ENCODE measurements at regions not wholly inside any gene's neighbourhood (a gene's known extent, or its start where the extent isn't known, plus 50 kb on each side); places are given as distances from the start of the nearest gene placed in this dataset.

GRCh38 chr18:30302181-30302580 is 740.4 kb downstream of the DSC3 start:
- Histone ChIP-seq H3K36me3 (no peaks in the 10 kb centered on the region), H3K4me3 (replicated peaks in 1 of 3) (no peak overlapping the region), H3K27me3 (no peaks in the 10 kb centered on the region), H3K4me1 (no peaks in the 10 kb centered on the region), H3K9me3 (no peaks in the 10 kb centered on the region), H3K27ac (no peak overlapping the region)
- no peak for DNase-seq
- intact Hi-C loops (cut with DNase I): no loop called here
- TF ChIP-seq CTCF (IDR thresholded peaks at IDR 0.05) (no peak), POLR2A (IDR thresholded peaks at IDR 0.05) (no peak)

GRCh38 chr18:30298769-30299168 is 743.8 kb downstream of the DSC3 start:
- H3K4me3 ChIP-seq (replicated peaks in 1 of 3): no peak overlapping the region
- no peak for TF ChIP-seq CTCF (IDR thresholded peaks at IDR 0.05)
- TF ChIP-seq POLR2A (IDR thresholded peaks at IDR 0.05): no peak
- intact Hi-C loops (cut with DNase I): no loop called here
- H3K27me3 ChIP-seq: no peaks in the 10 kb centered on the region
- no peaks in the 10 kb centered on the region for H3K9me3 ChIP-seq
- DNase-seq: no peak
- 85 to 87% methylated on average over 2 of the region's 2 CpGs for WGBS, 2 donors
- no peak overlapping the region for H3K27ac ChIP-seq
- no peaks in the 10 kb centered on the region for H3K36me3 ChIP-seq
- no peaks in the 10 kb centered on the region for H3K4me1 ChIP-seq

GRCh38 chr18:30288662-30289414 is 753.7 kb downstream of the DSC3 start:
- intact Hi-C loops (cut with DNase I): no loop called here
- Histone ChIP-seq H3K4me1 (no peaks in the 10 kb centered on the region), H3K4me3 (replicated peaks in 1 of 3) (no peak overlapping the region), H3K36me3 (no peaks in the 10 kb centered on the region), H3K27me3 (no peaks in the 10 kb centered on the region), H3K27ac (no peak overlapping the region), H3K9me3 (no peaks in the 10 kb centered on the region)
- DNase-seq: no peak
- TF ChIP-seq CTCF (IDR thresholded peaks at IDR 0.05): no peak
- TF ChIP-seq POLR2A (IDR thresholded peaks at IDR 0.05): no peak
- WGBS, 2 donors: 63 to 64% methylated on average over 6 of the region's 6 CpGs

GRCh38 chr18:30280861-30281470 is 761.6 kb downstream of the DSC3 start:
- 46 to 47% methylated on average over 5 of the region's 5 CpGs for WGBS, 2 donors
- H3K36me3 ChIP-seq: no peaks in the 10 kb centered on the region
- intact Hi-C loops (cut with DNase I): loop anchor here (5.0 kb wide), 1 partner anchor 409 kb away; no protein-coding TSS in a partner anchor
- TF ChIP-seq CTCF (IDR thresholded peaks at IDR 0.05) (peak; percentile 19 to 72 (median 56)), POLR2A (IDR thresholded peaks at IDR 0.05) (no peak)
- H3K27ac ChIP-seq: no peak overlapping the region
- no peak overlapping the region for H3K4me3 ChIP-seq (replicated peaks in 1 of 3)
- H3K27me3 ChIP-seq: no peaks in the 10 kb centered on the region
- DNase-seq: no peak
- H3K9me3 ChIP-seq: no peaks in the 10 kb centered on the region
- H3K4me1 ChIP-seq: no peaks in the 10 kb centered on the region

GRCh38 chr18:30280186-30280585 is 762.4 kb downstream of the DSC3 start:
- intact Hi-C loops (cut with DNase I): loop anchor here (5.0 kb wide), 1 partner anchor 408 kb away; no protein-coding TSS in a partner anchor
- no peak for DNase-seq
- Histone ChIP-seq H3K27me3 (no peaks in the 10 kb centered on the region), H3K4me3 (replicated peaks in 1 of 3) (no peak overlapping the region), H3K27ac (no peak overlapping the region), H3K36me3 (no peaks in the 10 kb centered on the region), H3K4me1 (no peaks in the 10 kb centered on the region), H3K9me3 (no peaks in the 10 kb centered on the region)
- TF ChIP-seq POLR2A (IDR thresholded peaks at IDR 0.05) (no peak), CTCF (IDR thresholded peaks at IDR 0.05) (no peak)
